K562 (cell line): ENCODE measurements at regions not wholly inside any gene's neighbourhood (a gene's known extent, or its start where the extent isn't known, plus 50 kb on each side); places are given as distances from the start of the nearest gene placed in this dataset.

Experiments used
- ATAC-seq: fragments of 200-7000 bp; cut with Tn5 transposase; 3 replicates; pipeline ENCODE4 v1.9.1; 2020; ENCODE audit warnings: moderate library complexity
- BruUV-seq: library from RNA; stranded (reverse); fragments of 400-500 nt; replicated peaks from 2 replicates; lab custom pipeline; 2021; lab: Mats Ljungman, UMichigan
- CTCF ChIA-PET: fragments of 300-600 bp; formaldehyde crosslinking; extraction: SDS; loops from one replicate; lab custom pipeline; 2021; ENCODE audit warnings: low intra/inter-chr PET ratio; lab: Yijun Ruan, JAX
- POLR2A ChIA-PET: fragments of 300-600, 350-650 bp; sonication (Branson Sonifier 250); formaldehyde crosslinking; extraction: SDS; loops from one replicate; lab custom pipeline; 2021; ENCODE audit warnings: antibody characterized with exemption, inconsistent platforms; lab: Yijun Ruan, JAX
- DNase-seq, 4 experiments: peaks; one replicate each; pipeline versions ENCODE4 v3.0.0 to v3.0.0-alpha.2; 2011 to 2018; ENCODE audit warnings: low spot score in 3 of 4, mixed read lengths in 3 of 4; ENCODE audit errors: extremely low read depth in 1 of 4
- FAIRE-seq: peaks from 2 replicates; lab custom pipeline; 2011; peaks lifted over from hg19 to GRCh38; lab: Jason Lieb, UNC
- H2AFZ ChIP-seq: 2 replicates; pipeline ENCODE4 v1.6.0; 2011; ENCODE audit warnings: low read depth, low read length, control low read depth, inconsistent platforms
- H3K27ac ChIP-seq: fragments of 200-600 bp; 3 replicates; pipeline ENCODE4 v1.8.0; 2011; ENCODE audit warnings: low read depth, mild to moderate bottlenecking, control low read depth, inconsistent platforms, low read length, moderate library complexity, mixed read lengths; ENCODE audit errors: extremely low read depth
- H3K27me3 ChIP-seq, 2 experiments: fragments of 300-600 bp in 1 of 2; 2 replicates in 1 of 2; 3 replicates in 1 of 2; pipeline versions ENCODE4 v1.6.0 to v1.8.0; 2011; ENCODE audit warnings: inconsistent platforms in 2 of 2, low read length in 2 of 2, mild to moderate bottlenecking in 1 of 2, mixed read lengths in 1 of 2, moderate library complexity in 1 of 2; ENCODE audit not compliant: control insufficient read depth in 2 of 2, insufficient read depth in 2 of 2
- H3K36me3 ChIP-seq: fragments of 300-600 bp; 3 replicates; pipeline ENCODE4 v1.8.0; 2011; ENCODE audit warnings: mild to moderate bottlenecking, low read length, inconsistent platforms; ENCODE audit not compliant: control insufficient read depth, insufficient read depth
- H3K4me1 ChIP-seq, 2 experiments: fragments of 200-600 bp in 1 of 2; replicated peaks in 1 of 2; 2 replicates in 1 of 2; 3 replicates in 1 of 2; pipeline versions ENCODE4 v1.5.1 to v1.8.0; 2011; ENCODE audit warnings: inconsistent platforms in 2 of 2, low read length in 2 of 2, mild to moderate bottlenecking in 1 of 2, mixed read lengths in 1 of 2, moderate library complexity in 1 of 2; ENCODE audit not compliant: control insufficient read depth in 2 of 2, insufficient read depth in 2 of 2
- H3K4me2 ChIP-seq: 2 replicates; pipeline ENCODE4 v1.6.1; 2011; ENCODE audit warnings: low read length, control low read depth, inconsistent platforms, mixed read lengths; ENCODE audit not compliant: insufficient read depth
- H3K4me3 ChIP-seq: fragments of 200-600 bp; sonication (generic), shearing (Covaris generic); 2 replicates; pipeline ENCODE4 v1.5.1; 2016; ENCODE audit warnings: control low read depth, inconsistent platforms
- H3K79me2 ChIP-seq: fragments of 200-600 bp; 3 replicates; pipeline ENCODE4 v1.8.0; 2011; ENCODE audit warnings: low read length, inconsistent platforms; ENCODE audit not compliant: control insufficient read depth, insufficient read depth
- H3K9ac ChIP-seq, 2 experiments: 2 replicates each; pipeline versions ENCODE4 v1.6.0 to v1.6.1; 2011; ENCODE audit warnings: low read depth in 2 of 2, low read length in 2 of 2, control low read depth in 1 of 2, inconsistent platforms in 1 of 2, mild to moderate bottlenecking in 1 of 2, mixed read lengths in 1 of 2; ENCODE audit not compliant: insufficient read depth in 1 of 2
- H3K9me1 ChIP-seq: one replicate; pipeline ENCODE4 v1.6.0; 2011; ENCODE audit warnings: inconsistent platforms, mild to moderate bottlenecking, low read length, moderate library complexity; ENCODE audit not compliant: control insufficient read depth, insufficient read depth
- H3K9me3 ChIP-seq: replicated peaks from 2 replicates; pipeline ENCODE4 v1.5.1; 2011; ENCODE audit warnings: low read depth, low read length, inconsistent platforms; ENCODE audit not compliant: control insufficient read depth, insufficient read depth
- H4K20me1 ChIP-seq: replicated peaks from 2 replicates; pipeline ENCODE4 v1.6.1; 2011; ENCODE audit warnings: low read length, inconsistent platforms, mixed read lengths; ENCODE audit not compliant: control insufficient read depth, insufficient read depth
- CBX5 ChIP-seq: IDR thresholded peaks from 2 replicates; pipeline ENCODE4 v1.6.1; 2014; ENCODE audit warnings: low read depth, borderline replicate concordance
- FOXA3 ChIP-seq, 2 experiments: fragments of 450-650 bp in 1 of 2; sonication (generic) in 1 of 2; formaldehyde crosslinking; IDR thresholded peaks in 1 of 2; conservative IDR thresholded peaks in 1 of 2; 2 replicates each; pipeline versions ENCODE4 v1.4.0 to v1.8.0; 2020 to 2022; ENCODE audit warnings: mild to moderate bottlenecking in 2 of 2, missing genetic modification reagents in 1 of 2
- HDAC6 ChIP-seq: IDR thresholded peaks from 2 replicates; pipeline ENCODE4 v1.6.1; 2012; ENCODE audit warnings: low read depth, mild to moderate bottlenecking, control low read depth, inconsistent platforms, low read length, moderate library complexity
- HMG20A ChIP-seq: fragments of 450-650 bp; formaldehyde crosslinking; conservative IDR thresholded peaks from 2 replicates; pipeline ENCODE4 v1.4.0; 2020; ENCODE audit warnings: mild to moderate bottlenecking, mixed read lengths
- PATZ1 ChIP-seq: fragments of 250-450 bp; sonication (Bioruptor Pico); IDR thresholded peaks from 2 replicates; pipeline ENCODE4 v1.5.0; 2020; ENCODE audit warnings: mild to moderate bottlenecking, borderline replicate concordance
- RAD21 ChIP-seq, 2 experiments: fragments of 250-450 bp in 1 of 2; fragments of 450-650 bp in 1 of 2; sonication (Bioruptor Pico) in 1 of 2; formaldehyde crosslinking in 1 of 2; IDR thresholded peaks in 1 of 2; conservative IDR thresholded peaks in 1 of 2; 2 replicates each; pipeline versions ENCODE4 v1.4.0 to v1.8.0; 2020 to 2022; ENCODE audit warnings: mild to moderate bottlenecking in 2 of 2, moderate library complexity in 1 of 2
- SRSF3 ChIP-seq: fragments of 200-400 bp; formaldehyde crosslinking; IDR thresholded peaks from 2 replicates; pipeline ENCODE4 v1.6.1; 2016; ENCODE audit warnings: mild to moderate bottlenecking, low read length, moderate library complexity; ENCODE audit not compliant: insufficient read depth
- TRIM28 ChIP-seq: fragments of 450-650 bp; IDR thresholded peaks from 2 replicates; pipeline ENCODE4 v1.6.1; 2017
- ZNF217 ChIP-seq: sonication (generic); formaldehyde crosslinking; IDR thresholded peaks from 2 replicates; pipeline ENCODE4 v1.8.0; 2022; ENCODE audit warnings: mild to moderate bottlenecking, missing genetic modification reagents
- ZNF263 ChIP-seq: sonication (generic); formaldehyde crosslinking; IDR thresholded peaks from 2 replicates; pipeline ENCODE4 v1.8.0; 2022; ENCODE audit warnings: mild to moderate bottlenecking, missing genetic modification reagents, borderline replicate concordance
- ZNF551 ChIP-seq: fragments of 250-450 bp; sonication (Bioruptor Pico); IDR thresholded peaks from 2 replicates; pipeline ENCODE4 v1.5.0; 2021; ENCODE audit warnings: mild to moderate bottlenecking, moderate library complexity
- ZNF57 ChIP-seq: fragments of 450-650 bp; formaldehyde crosslinking; IDR thresholded peaks from 2 replicates; pipeline ENCODE4 v1.4.0; 2020; ENCODE audit warnings: mild to moderate bottlenecking, moderate library complexity
- in situ Hi-C: fragments of 300-500 bp; cut with MboI; formaldehyde crosslinking; loops from 4 replicates; pipeline ENCODE4 v1.15.0; 2018; ENCODE audit warnings: inconsistent platforms, mixed read lengths
- intact Hi-C: fragments of 100-400 bp; cut with micrococcal nuclease; formaldehyde crosslinking; loops from 2 replicates; pipeline ENCODE4 v1.14.2; 2022
- TF ChIP-seq, protein P1 (sequence below): sonication (generic); formaldehyde crosslinking; IDR thresholded peaks from 2 replicates; pipeline ENCODE4 v1.8.0; 2022; ENCODE audit warnings: mild to moderate bottlenecking, low read depth, missing genetic modification reagents

DNA sequence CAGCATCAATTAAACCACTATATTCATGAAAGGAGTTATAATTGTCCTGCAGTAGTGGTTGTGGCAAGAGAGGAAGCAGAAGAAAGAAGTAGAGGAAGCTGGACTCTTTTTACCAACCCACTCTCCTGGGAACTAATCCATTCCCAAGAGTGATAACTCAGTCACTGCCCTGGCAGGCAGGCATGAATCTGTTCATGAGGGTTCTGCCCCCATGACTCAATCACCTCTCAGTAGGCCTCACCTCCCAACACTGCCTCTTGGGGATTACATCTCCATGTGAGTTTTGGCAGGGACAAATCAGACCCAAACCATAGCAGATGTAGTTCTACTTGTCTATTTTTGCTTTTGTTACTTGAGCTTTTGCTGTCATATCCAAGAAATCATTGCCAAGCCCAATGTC, 232.7 kb upstream of the MAP2 start:
- Histone ChIP-seq H3K4me2 (no peak overlapping the region), H2AFZ (no peak overlapping the region), H4K20me1 (no peaks in the 10 kb centered on the region), H3K9me1 (no peaks in the 10 kb centered on the region), H3K4me1 (no peaks in the 10 kb centered on the region), H3K9ac (no peak overlapping the region), H3K4me3 (no peak overlapping the region), H3K27me3 (no peaks in the 10 kb centered on the region), H3K79me2 (no peaks in the 10 kb centered on the region), H3K9me3 (no peaks in the 10 kb centered on the region), H3K36me3 (no peaks in the 10 kb centered on the region), H3K27ac (no peak overlapping the region)
- in situ Hi-C loops: no loop called here
- intact Hi-C loops: no loop called here
- ATAC-seq: no peak
- POLR2A ChIA-PET: no interaction called here
- DNase-seq: no peak
- no TSS peak for BruUV-seq
- FAIRE-seq: no peak
- CTCF ChIA-PET: no interaction called here
- TF ChIP-seq TRIM28 (no peak), CBX5 (no peak), ZNF263 (CRISPR knock-in tag) (no peak), HMG20A (CRISPR knock-in tag) (no peak), ZNF217 (CRISPR knock-in tag) (no peak), HDAC6 (no peak), ZNF551 (CRISPR knock-in tag) (no peak), FOXA3 (CRISPR knock-in tag; conservative IDR thresholded peaks at IDR 0.05 in 1 of 2, IDR thresholded peaks at IDR 0.05 in 1 of 2) (no peak), ZNF57 (CRISPR knock-in tag) (no peak), PATZ1 (CRISPR knock-in tag) (no peak), SRSF3 (no peak), RAD21 (CRISPR knock-in tag; conservative IDR thresholded peaks at IDR 0.05 in 1 of 2, IDR thresholded peaks at IDR 0.05 in 1 of 2) (no peak)
- TF ChIP-seq, protein P1, sequence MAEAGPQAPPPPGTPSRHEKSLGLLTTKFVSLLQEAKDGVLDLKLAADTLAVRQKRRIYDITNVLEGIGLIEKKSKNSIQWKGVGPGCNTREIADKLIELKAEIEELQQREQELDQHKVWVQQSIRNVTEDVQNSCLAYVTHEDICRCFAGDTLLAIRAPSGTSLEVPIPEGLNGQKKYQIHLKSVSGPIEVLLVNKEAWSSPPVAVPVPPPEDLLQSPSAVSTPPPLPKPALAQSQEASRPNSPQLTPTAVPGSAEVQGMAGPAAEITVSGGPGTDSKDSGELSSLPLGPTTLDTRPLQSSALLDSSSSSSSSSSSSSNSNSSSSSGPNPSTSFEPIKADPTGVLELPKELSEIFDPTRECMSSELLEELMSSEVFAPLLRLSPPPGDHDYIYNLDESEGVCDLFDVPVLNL (CRISPR knock-in tag): no peak
